ENCODE measurements at regions not wholly inside any gene's neighbourhood (a gene's known extent, or its start where the extent isn't known, plus 50 kb on each side); places are given as distances from the start of the nearest gene placed in this dataset.
A peak's percentile ranks its signal among the peaks of the same experiment; 100 is the strongest.
"Not testable (repeated sequence)": the region's sequence is repeated elsewhere in the genome, so short reads cannot be mapped to it uniquely, and the experiment has no call there.

- DNase-seq; H3K4ac ChIP-seq (ENCODE audit: low read depth in 1 of 2, low read length in 2 of 2); H3K79me1 ChIP-seq (replicated peaks; ENCODE audit: low read length, poor library complexity, severe bottlenecking); H3K9ac ChIP-seq (ENCODE audit: low read length); H2BK120ac ChIP-seq (ENCODE audit: low read depth, low read length); H4K8ac ChIP-seq (ENCODE audit: low read length); H4K91ac ChIP-seq (ENCODE audit: low read length); H3K27ac ChIP-seq (ENCODE audit: low read length, poor library complexity, severe bottlenecking); H3K4me3 ChIP-seq (ENCODE audit: insufficient read depth in 1 of 2, low read depth in 1 of 2, low read length in 2 of 2); H2AFZ ChIP-seq (ENCODE audit: low read depth, low read length); H3K23ac ChIP-seq (ENCODE audit: low read length in 2 of 2); H2BK15ac ChIP-seq (ENCODE audit: low read depth, poor library complexity, severe bottlenecking); H3K4me2 ChIP-seq (ENCODE audit: low read length, poor library complexity, severe bottlenecking); H3K4me1 ChIP-seq (ENCODE audit: control insufficient read depth, insufficient read depth, low read depth, low read length); H2BK5ac ChIP-seq (ENCODE audit: low read depth, low read length, poor library complexity, severe bottlenecking); H3K27me3 ChIP-seq (ENCODE audit: control insufficient read depth in 1 of 2, insufficient read depth in 1 of 2, low read length in 2 of 2); H3K14ac ChIP-seq (ENCODE audit: low read length in 2 of 2); H2AK5ac ChIP-seq (ENCODE audit: low read length, severe bottlenecking); H3K9me3 ChIP-seq (ENCODE audit: control insufficient read depth, low read length); H3K36me3 ChIP-seq (ENCODE audit: control insufficient read depth in 1 of 2, insufficient read depth in 2 of 2, low read depth in 1 of 2, low read length in 2 of 2); H2BK12ac ChIP-seq (ENCODE audit: low read length in 2 of 2): not testable (repeated sequence)
- WGBS, result 97% methylated on average over 7 of the region's 7 CpGs
- H3K18ac ChIP-seq (ENCODE audit: low read depth in 1 of 2, low read length in 2 of 2), result peak overlapping the region in 1 of 2 experiments; percentile 12
These were observed 223.9 kb upstream of the ZNF217 start for GRCh38 chr20:53817513-53817912.

GRCh38 chr20:53816872-53817398, 223.3 kb upstream of the ZNF217 start:
- WGBS, result over 99% methylated on average over 2 of the region's 4 CpGs
- no peak overlapping the region for H3K27ac ChIP-seq (ENCODE audit: low read length, poor library complexity, severe bottlenecking)

GRCh38 chr20:53815509-53815908, 221.9 kb upstream of the ZNF217 start:
- Histone ChIP-seq H3K4ac (ENCODE audit: low read depth in 1 of 2, low read length in 2 of 2) (no peak overlapping the region), H2AK5ac (ENCODE audit: low read length, severe bottlenecking) (no peak overlapping the region), H3K14ac (ENCODE audit: low read length in 2 of 2) (no peak overlapping the region), H3K9ac (ENCODE audit: low read length) (no peak overlapping the region), H2BK12ac (ENCODE audit: low read length in 2 of 2) (no peak overlapping the region), H2BK120ac (ENCODE audit: low read depth, low read length) (no peak overlapping the region), H3K27me3 (ENCODE audit: control insufficient read depth in 1 of 2, insufficient read depth in 1 of 2, low read length in 2 of 2) (no peaks in the 10 kb centered on the region), H3K27ac (ENCODE audit: low read length, poor library complexity, severe bottlenecking) (no peak overlapping the region), H3K9me3 (ENCODE audit: control insufficient read depth, low read length) (peaks cover 4% of the 10 kb centered on the region), H4K91ac (ENCODE audit: low read length) (no peak overlapping the region), H3K36me3 (ENCODE audit: control insufficient read depth in 1 of 2, insufficient read depth in 2 of 2, low read depth in 1 of 2, low read length in 2 of 2) (no peaks in the 10 kb centered on the region), H3K79me1 (replicated peaks; ENCODE audit: low read length, poor library complexity, severe bottlenecking) (no peaks in the 10 kb centered on the region), H4K8ac (ENCODE audit: low read length) (no peak overlapping the region), H3K4me3 (ENCODE audit: insufficient read depth in 1 of 2, low read depth in 1 of 2, low read length in 2 of 2) (no peak overlapping the region), H3K18ac (ENCODE audit: low read depth in 1 of 2, low read length in 2 of 2) (no peak overlapping the region), H2BK15ac (ENCODE audit: low read depth, poor library complexity, severe bottlenecking) (no peak overlapping the region), H3K23ac (ENCODE audit: low read length in 2 of 2) (no peak overlapping the region), H2BK5ac (ENCODE audit: low read depth, low read length, poor library complexity, severe bottlenecking) (no peak overlapping the region), H2AFZ (ENCODE audit: low read depth, low read length) (no peak overlapping the region), H3K4me2 (ENCODE audit: low read length, poor library complexity, severe bottlenecking) (no peak overlapping the region), H3K4me1 (ENCODE audit: control insufficient read depth, insufficient read depth, low read depth, low read length) (no peaks in the 10 kb centered on the region)
- DNase-seq, result no peak

More at GRCh38 chr20:53816872-53817398, 223.3 kb upstream of the ZNF217 start:
- Histone ChIP-seq H2AK5ac (ENCODE audit: low read length, severe bottlenecking) (no peak overlapping the region), H2BK5ac (ENCODE audit: low read depth, low read length, poor library complexity, severe bottlenecking) (no peak overlapping the region), H2BK120ac (ENCODE audit: low read depth, low read length) (no peak overlapping the region), H3K79me1 (replicated peaks; ENCODE audit: low read length, poor library complexity, severe bottlenecking) (no peaks in the 10 kb centered on the region), H2BK15ac (ENCODE audit: low read depth, poor library complexity, severe bottlenecking) (no peak overlapping the region), H3K4me2 (ENCODE audit: low read length, poor library complexity, severe bottlenecking) (no peak overlapping the region), H3K4me1 (ENCODE audit: control insufficient read depth, insufficient read depth, low read depth, low read length) (no peaks in the 10 kb centered on the region), H3K27me3 (ENCODE audit: control insufficient read depth in 1 of 2, insufficient read depth in 1 of 2, low read length in 2 of 2) (no peaks in the 10 kb centered on the region), H3K36me3 (ENCODE audit: control insufficient read depth in 1 of 2, insufficient read depth in 2 of 2, low read depth in 1 of 2, low read length in 2 of 2) (no peaks in the 10 kb centered on the region), H2BK12ac (ENCODE audit: low read length in 2 of 2) (no peak overlapping the region), H3K4ac (ENCODE audit: low read depth in 1 of 2, low read length in 2 of 2) (no peak overlapping the region), H3K23ac (ENCODE audit: low read length in 2 of 2) (no peak overlapping the region), H2AFZ (ENCODE audit: low read depth, low read length) (no peak overlapping the region), H3K9ac (ENCODE audit: low read length) (no peak overlapping the region), H4K91ac (ENCODE audit: low read length) (no peak overlapping the region), H3K9me3 (ENCODE audit: control insufficient read depth, low read length) (peaks cover 4% of the 10 kb centered on the region), H4K8ac (ENCODE audit: low read length) (no peak overlapping the region), H3K14ac (ENCODE audit: low read length in 2 of 2) (no peak overlapping the region), H3K4me3 (ENCODE audit: insufficient read depth in 1 of 2, low read depth in 1 of 2, low read length in 2 of 2) (no peak overlapping the region), H3K18ac (ENCODE audit: low read depth in 1 of 2, low read length in 2 of 2) (no peak overlapping the region)
- DNase-seq, result no peak

GRCh38 chr20:53814060-53814459, 220.4 kb upstream of the ZNF217 start:
- Histone ChIP-seq H3K4ac (ENCODE audit: low read depth in 1 of 2, low read length in 2 of 2) (no peak overlapping the region), H3K23ac (ENCODE audit: low read length in 2 of 2) (peak overlapping the region in 1 of 2 experiments; percentile 34), H3K36me3 (ENCODE audit: control insufficient read depth in 1 of 2, insufficient read depth in 2 of 2, low read depth in 1 of 2, low read length in 2 of 2) (no peaks in the 10 kb centered on the region), H4K8ac (ENCODE audit: low read length) (no peak overlapping the region), H2AK5ac (ENCODE audit: low read length, severe bottlenecking) (no peak overlapping the region), H2BK12ac (ENCODE audit: low read length in 2 of 2) (no peak overlapping the region), H3K9me3 (ENCODE audit: control insufficient read depth, low read length) (no peaks in the 10 kb centered on the region), H3K4me3 (ENCODE audit: insufficient read depth in 1 of 2, low read depth in 1 of 2, low read length in 2 of 2) (no peak overlapping the region), H3K18ac (ENCODE audit: low read depth in 1 of 2, low read length in 2 of 2) (peak overlapping the region in 1 of 2 experiments; percentile 54), H3K4me1 (ENCODE audit: control insufficient read depth, insufficient read depth, low read depth, low read length) (no peaks in the 10 kb centered on the region), H3K79me1 (replicated peaks; ENCODE audit: low read length, poor library complexity, severe bottlenecking) (no peaks in the 10 kb centered on the region), H4K91ac (ENCODE audit: low read length) (no peak overlapping the region), H2BK120ac (ENCODE audit: low read depth, low read length) (no peak overlapping the region), H3K27me3 (ENCODE audit: control insufficient read depth in 1 of 2, insufficient read depth in 1 of 2, low read length in 2 of 2) (no peaks in the 10 kb centered on the region), H2BK15ac (ENCODE audit: low read depth, poor library complexity, severe bottlenecking) (no peak overlapping the region), H2BK5ac (ENCODE audit: low read depth, low read length, poor library complexity, severe bottlenecking) (no peak overlapping the region), H3K9ac (ENCODE audit: low read length) (no peak overlapping the region), H3K4me2 (ENCODE audit: low read length, poor library complexity, severe bottlenecking) (no peak overlapping the region), H3K27ac (ENCODE audit: low read length, poor library complexity, severe bottlenecking) (no peak overlapping the region), H3K14ac (ENCODE audit: low read length in 2 of 2) (no peak overlapping the region), H2AFZ (ENCODE audit: low read depth, low read length) (no peak overlapping the region)
- no peak for DNase-seq
- 100% methylated on average over 2 of the region's 2 CpGs for WGBS
